ENCODE measurements at regions not wholly inside any gene's neighbourhood (a gene's known extent, or its start where the extent isn't known, plus 50 kb on each side); places are given as distances from the start of the nearest gene placed in this dataset.

DNA sequence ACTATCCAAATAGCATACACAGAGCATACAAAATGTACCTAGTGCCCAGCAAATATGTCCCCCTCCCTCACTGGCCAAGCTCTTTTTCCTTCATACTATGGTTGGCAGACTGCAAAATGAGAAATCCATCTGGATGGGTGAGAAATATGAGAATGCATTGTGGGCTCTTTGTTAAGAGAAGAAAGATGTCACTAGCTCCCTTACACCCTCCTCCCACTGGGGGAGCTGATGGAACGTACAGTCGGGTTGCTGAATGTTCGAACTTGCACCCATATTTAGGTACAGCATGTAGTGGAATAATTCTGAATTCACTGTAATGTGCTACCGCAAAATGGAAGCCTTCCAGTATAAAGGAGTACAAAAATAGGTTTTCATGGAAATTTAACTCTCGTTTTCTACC is 377.4 kb downstream of the GRIN2B start:
- H3K4me3 ChIP-seq (replicated peaks in 1 of 2; ENCODE audit: low read depth in 2 of 2, low read length in 2 of 2), result no peak overlapping the region
- no peak for DNase-seq (ENCODE audit: low read depth in 2 of 2)
- TF ChIP-seq, protein P1, sequence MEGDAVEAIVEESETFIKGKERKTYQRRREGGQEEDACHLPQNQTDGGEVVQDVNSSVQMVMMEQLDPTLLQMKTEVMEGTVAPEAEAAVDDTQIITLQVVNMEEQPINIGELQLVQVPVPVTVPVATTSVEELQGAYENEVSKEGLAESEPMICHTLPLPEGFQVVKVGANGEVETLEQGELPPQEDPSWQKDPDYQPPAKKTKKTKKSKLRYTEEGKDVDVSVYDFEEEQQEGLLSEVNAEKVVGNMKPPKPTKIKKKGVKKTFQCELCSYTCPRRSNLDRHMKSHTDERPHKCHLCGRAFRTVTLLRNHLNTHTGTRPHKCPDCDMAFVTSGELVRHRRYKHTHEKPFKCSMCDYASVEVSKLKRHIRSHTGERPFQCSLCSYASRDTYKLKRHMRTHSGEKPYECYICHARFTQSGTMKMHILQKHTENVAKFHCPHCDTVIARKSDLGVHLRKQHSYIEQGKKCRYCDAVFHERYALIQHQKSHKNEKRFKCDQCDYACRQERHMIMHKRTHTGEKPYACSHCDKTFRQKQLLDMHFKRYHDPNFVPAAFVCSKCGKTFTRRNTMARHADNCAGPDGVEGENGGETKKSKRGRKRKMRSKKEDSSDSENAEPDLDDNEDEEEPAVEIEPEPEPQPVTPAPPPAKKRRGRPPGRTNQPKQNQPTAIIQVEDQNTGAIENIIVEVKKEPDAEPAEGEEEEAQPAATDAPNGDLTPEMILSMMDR (IDR thresholded peaks at IDR 0.05; ENCODE audit: low read depth, low read length), result no peak

DNA sequence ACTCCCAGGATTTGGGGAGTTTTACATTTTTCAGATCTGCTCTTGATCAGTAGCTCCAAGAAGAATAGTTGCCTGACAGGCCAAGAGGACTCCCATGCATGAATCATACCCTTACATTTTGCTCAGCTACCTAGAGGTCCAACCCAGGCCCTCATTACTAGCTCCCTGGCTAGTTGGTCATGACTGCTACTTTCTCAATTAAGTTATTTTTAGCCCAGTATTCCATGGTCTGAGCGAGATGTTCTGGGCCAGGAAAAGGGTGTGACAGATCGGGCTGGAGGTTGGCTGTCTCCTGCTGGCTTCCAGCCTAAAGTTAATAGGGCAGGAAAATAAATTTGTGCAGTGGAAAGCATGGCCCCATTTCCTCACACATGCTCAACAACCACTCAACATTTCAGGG is 379.2 kb downstream of the GRIN2B start:
- no peak for DNase-seq (ENCODE audit: low read depth in 2 of 2)
- TF ChIP-seq, protein P1 (IDR thresholded peaks at IDR 0.05; ENCODE audit: low read depth, low read length), result no peak
- H3K4me3 ChIP-seq (replicated peaks in 1 of 2; ENCODE audit: low read depth in 2 of 2, low read length in 2 of 2), result no peak overlapping the region

DNA sequence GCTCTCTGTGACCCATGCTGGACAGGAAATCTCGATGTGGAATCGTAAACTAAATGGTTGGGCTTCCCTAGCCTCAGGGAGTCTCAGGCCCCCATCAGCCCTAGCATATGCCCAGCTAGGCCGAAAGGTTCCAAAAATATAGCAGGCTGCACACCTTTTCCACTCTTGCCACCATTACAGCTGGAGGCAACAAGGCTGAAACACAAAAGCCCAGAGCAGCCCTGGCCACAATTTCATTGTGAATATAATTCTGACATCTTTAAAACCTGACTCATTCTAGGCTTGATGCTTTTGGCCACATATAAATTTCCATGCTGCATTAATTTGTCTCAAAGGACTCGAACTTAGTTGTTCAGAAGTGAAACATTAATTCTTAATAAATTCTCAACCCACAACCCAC is 382.2 kb downstream of the GRIN2B start:
- no peak for DNase-seq (ENCODE audit: low read depth in 2 of 2)
- TF ChIP-seq, protein P1 (IDR thresholded peaks at IDR 0.05; ENCODE audit: low read depth, low read length), result no peak
- no peak overlapping the region for H3K4me3 ChIP-seq (replicated peaks in 1 of 2; ENCODE audit: low read depth in 2 of 2, low read length in 2 of 2)

GRCh38 chr12:13597837-13598236 is 383.6 kb downstream of the GRIN2B start:
- H3K4me3 ChIP-seq (replicated peaks in 1 of 2; ENCODE audit: low read depth in 2 of 2, low read length in 2 of 2), result no peak overlapping the region
- no peak for DNase-seq (ENCODE audit: low read depth in 2 of 2)
- TF ChIP-seq, protein P1 (IDR thresholded peaks at IDR 0.05; ENCODE audit: low read depth, low read length), result no peak

GRCh38 chr12:13597166-13597565 is 384.2 kb downstream of the GRIN2B start:
- DNase-seq (ENCODE audit: low read depth in 2 of 2), result no peak
- no peak overlapping the region for H3K4me3 ChIP-seq (replicated peaks in 1 of 2; ENCODE audit: low read depth in 2 of 2, low read length in 2 of 2)
- TF ChIP-seq, protein P1 (IDR thresholded peaks at IDR 0.05; ENCODE audit: low read depth, low read length), result no peak

DNA sequence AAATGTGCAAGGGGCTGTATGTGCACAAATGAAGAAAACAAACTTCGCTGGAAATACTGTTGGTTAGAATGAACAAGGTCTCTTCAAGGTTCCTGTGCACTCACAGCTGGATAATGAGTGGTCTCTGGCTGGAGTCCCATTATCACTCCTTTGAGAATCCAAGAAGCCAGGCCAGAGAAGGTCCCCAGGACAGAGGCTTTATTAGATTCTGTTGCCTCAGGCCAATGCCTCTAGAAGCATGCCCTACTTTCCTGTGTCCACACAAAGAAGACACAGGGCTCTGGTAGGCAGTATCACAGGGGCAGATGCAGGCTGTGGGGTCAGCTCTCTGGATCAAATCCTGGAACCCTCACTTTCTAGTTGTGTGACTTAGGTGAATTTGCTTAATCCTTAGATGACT is 384.7 kb downstream of the GRIN2B start:
- TF ChIP-seq, protein P1 (IDR thresholded peaks at IDR 0.05; ENCODE audit: low read depth, low read length), result no peak
- no peak for DNase-seq (ENCODE audit: low read depth in 2 of 2)
- H3K4me3 ChIP-seq (replicated peaks in 1 of 2; ENCODE audit: low read depth in 2 of 2, low read length in 2 of 2), result no peak overlapping the region

Measured in cardiac fibroblast (primary cell).